G401 (cell line): ENCODE measurements at regions not wholly inside any gene's neighbourhood (a gene's known extent, or its start where the extent isn't known, plus 50 kb on each side); places are given as distances from the start of the nearest gene placed in this dataset.
"Not testable (repeated sequence)": the region's sequence is repeated elsewhere in the genome, so short reads cannot be mapped to it uniquely, and the experiment has no call there.

Experiments used
- DNase-seq: peaks from one replicate; pipeline ENCODE4 v3.0.0-alpha.2; 2015; ENCODE audit warnings: low spot score
- in situ Hi-C: cut with HindIII; loops from 2 replicates; pipeline ENCODE4 v1.10.0; 2016; ENCODE audit warnings: low sequenced_read_pairs, mixed read lengths

GRCh38 chr17:27365329-27365945 lies 71.5 kb downstream of the WSB1 start:
- in situ Hi-C loops, DNase-seq: not testable (repeated sequence)

GRCh38 chr17:27366437-27366836 lies 72.5 kb downstream of the WSB1 start:
- in situ Hi-C loops, result no loop called here

GRCh38 chr17:27367121-27367981 lies 73.4 kb downstream of the WSB1 start:
- in situ Hi-C loops, result no loop called here
- no peak for DNase-seq

More at GRCh38 chr17:27366437-27366836, 72.5 kb downstream of the WSB1 start:
- no peak for DNase-seq

- in situ Hi-C loops, result no loop called here
- no peak for DNase-seq
These were observed 74.4 kb downstream of the WSB1 start for GRCh38 chr17:27368151-27368795.

GRCh38 chr17:27368980-27369379 lies 75.1 kb downstream of the WSB1 start:
- no peak for DNase-seq
- in situ Hi-C loops, result no loop called here

GRCh38 chr17:27370776-27371175 lies 76.9 kb downstream of the WSB1 start:
- in situ Hi-C loops, result no loop called here
- no peak for DNase-seq

GRCh38 chr17:27373695-27374094 lies 79.8 kb downstream of the WSB1 start:
- DNase-seq, in situ Hi-C loops: not testable (repeated sequence)

GRCh38 chr17:27376637-27377547 lies 79.4 kb upstream of the KSR1 start:
- no peak for DNase-seq
- in situ Hi-C loops, result no loop called here

GRCh38 chr17:27378482-27379175 lies 77.6 kb upstream of the KSR1 start:
- in situ Hi-C loops, result no loop called here

GRCh38 chr17:27379888-27380533 lies 76.2 kb upstream of the KSR1 start:
- DNase-seq, result peak; percentile 61
- in situ Hi-C loops, result no loop called here

More at GRCh38 chr17:27378482-27379175, 77.6 kb upstream of the KSR1 start:
- peak; percentile 70 for DNase-seq

- no peak for DNase-seq
- in situ Hi-C loops, result no loop called here
These were observed 75.7 kb upstream of the KSR1 start for GRCh38 chr17:27380551-27380950.

GRCh38 chr17:27381007-27381501 lies 75.2 kb upstream of the KSR1 start:
- DNase-seq, result peak; percentile 25
- in situ Hi-C loops, result no loop called here

GRCh38 chr17:27382025-27382424 lies 74.2 kb upstream of the KSR1 start:
- in situ Hi-C loops, result no loop called here
- no peak for DNase-seq

- DNase-seq, result peak; percentile 94
- in situ Hi-C loops, result no loop called here
These were observed 72.0 kb upstream of the KSR1 start for GRCh38 chr17:27384261-27384701.

- in situ Hi-C loops, result no loop called here
- DNase-seq, result no peak
These were observed 71.5 kb upstream of the KSR1 start for GRCh38 chr17:27384726-27385125.

- in situ Hi-C loops, result no loop called here
- DNase-seq, result no peak
These were observed 70.6 kb upstream of the KSR1 start for GRCh38 chr17:27385626-27386025.

- in situ Hi-C loops, result no loop called here
- peak; percentile 74 for DNase-seq
These were observed 69.8 kb upstream of the KSR1 start for GRCh38 chr17:27386206-27387075.
